Endothelial cell (in vitro differentiated cells): ENCODE measurements at regions not wholly inside any gene's neighbourhood (a gene's known extent, or its start where the extent isn't known, plus 50 kb on each side); places are given as distances from the start of the nearest gene placed in this dataset.
A peak's percentile ranks its signal among the peaks of the same experiment; 100 is the strongest.

Source experiments
- DNase-seq: peaks from one replicate; pipeline ENCODE4 v3.0.0; 2021; ENCODE audit warnings: low spot score
- H3K27ac Mint-ChIP-seq: one replicate; pipeline ENCODE4 v1.8.0; 2021; ENCODE audit warnings: mixed read lengths, inconsistent platforms; ENCODE audit not compliant: unreplicated experiment
- H3K27me3 Mint-ChIP-seq: one replicate; pipeline ENCODE4 v1.8.0; 2021; ENCODE audit warnings: mild to moderate bottlenecking, moderate library complexity, mixed read lengths, inconsistent platforms; ENCODE audit not compliant: unreplicated experiment
- H3K36me3 Mint-ChIP-seq: one replicate; pipeline ENCODE4 v1.8.0; 2021; ENCODE audit warnings: mild to moderate bottlenecking, low read depth, mixed read lengths, inconsistent platforms; ENCODE audit not compliant: unreplicated experiment
- H3K4me1 Mint-ChIP-seq: one replicate; pipeline ENCODE4 v1.8.0; 2021; ENCODE audit warnings: mild to moderate bottlenecking, mixed read lengths, inconsistent platforms; ENCODE audit not compliant: unreplicated experiment
- H3K4me3 Mint-ChIP-seq: one replicate; pipeline ENCODE4 v1.8.0; 2021; ENCODE audit warnings: mild to moderate bottlenecking, mixed read lengths, inconsistent platforms; ENCODE audit not compliant: unreplicated experiment
- H3K9me3 Mint-ChIP-seq: one replicate; pipeline ENCODE4 v1.8.0; 2021; ENCODE audit warnings: mixed read lengths, inconsistent platforms; ENCODE audit not compliant: unreplicated experiment
- CTCF ChIP-seq: fragments of 200-600 bp; sonication (generic); IDR thresholded peaks from one replicate; pipeline ENCODE4 v1.5.0; 2021; ENCODE audit warnings: antibody characterized with exemption; ENCODE audit not compliant: unreplicated experiment

- Mint-ChIP-seq H3K4me1 (no peaks in the 10 kb centered on the region), H3K9me3 (no peaks in the 10 kb centered on the region), H3K4me3 (peak overlapping the region; percentile 90), H3K27ac (no peak overlapping the region), H3K36me3 (no peaks in the 10 kb centered on the region), H3K27me3 (no peaks in the 10 kb centered on the region)
- peak; percentile 66 for DNase-seq
- no peak for TF ChIP-seq CTCF
These were observed 231.5 kb downstream of the EFHB start for GRCh38 chr3:19702416-19703078.

- Mint-ChIP-seq H3K36me3 (no peaks in the 10 kb centered on the region), H3K4me3 (no peak overlapping the region), H3K9me3 (no peaks in the 10 kb centered on the region), H3K4me1 (peaks cover 7% of the 10 kb centered on the region), H3K27me3 (no peaks in the 10 kb centered on the region), H3K27ac (no peak overlapping the region)
- TF ChIP-seq CTCF: no peak
- no peak for DNase-seq
These were observed 245.2 kb downstream of the EFHB start for GRCh38 chr3:19688767-19689166.

- Mint-ChIP-seq H3K4me3 (no peak overlapping the region), H3K4me1 (no peaks in the 10 kb centered on the region), H3K27ac (no peak overlapping the region), H3K9me3 (no peaks in the 10 kb centered on the region), H3K36me3 (no peaks in the 10 kb centered on the region), H3K27me3 (peaks cover 4% of the 10 kb centered on the region)
- no peak for DNase-seq
- no peak for TF ChIP-seq CTCF
These were observed 265.9 kb downstream of the EFHB start for GRCh38 chr3:19668163-19668562.

- no peak overlapping the region for H3K27ac Mint-ChIP-seq
These were observed 271.5 kb downstream of the EFHB start for GRCh38 chr3:19662486-19662885.

More at GRCh38 chr3:19662486-19662885, 271.5 kb downstream of the EFHB start:
- TF ChIP-seq CTCF: no peak
- Mint-ChIP-seq H3K36me3 (no peaks in the 10 kb centered on the region), H3K4me3 (no peak overlapping the region), H3K4me1 (no peaks in the 10 kb centered on the region), H3K27me3 (peaks cover 1% of the 10 kb centered on the region), H3K9me3 (no peaks in the 10 kb centered on the region)
- no peak for DNase-seq
